Activated CD4-positive, alpha-beta T cell treated with anti-CD3 and anti-CD28 coated beads, Interleukin-2, amount 50 U/mL, for 48 hours (primary cell): ENCODE measurements at regions not wholly inside any gene's neighbourhood (a gene's known extent, or its start where the extent isn't known, plus 50 kb on each side); places are given as distances from the start of the nearest gene placed in this dataset.

Experiments used
- DNase-seq, 2 experiments: peaks; one replicate each; pipeline ENCODE4 v3.0.0-alpha.2; 2020

- no peak for DNase-seq
Observed at GRCh38 chr16:73798471-73798870, 498.1 kb upstream of the PSMD7 start.

- DNase-seq = no peak
Observed at GRCh38 chr16:73797115-73797514, 499.5 kb upstream of the PSMD7 start.

- DNase-seq = no peak
Observed at GRCh38 chr16:73796241-73796640, 500.4 kb upstream of the PSMD7 start.

DNA sequence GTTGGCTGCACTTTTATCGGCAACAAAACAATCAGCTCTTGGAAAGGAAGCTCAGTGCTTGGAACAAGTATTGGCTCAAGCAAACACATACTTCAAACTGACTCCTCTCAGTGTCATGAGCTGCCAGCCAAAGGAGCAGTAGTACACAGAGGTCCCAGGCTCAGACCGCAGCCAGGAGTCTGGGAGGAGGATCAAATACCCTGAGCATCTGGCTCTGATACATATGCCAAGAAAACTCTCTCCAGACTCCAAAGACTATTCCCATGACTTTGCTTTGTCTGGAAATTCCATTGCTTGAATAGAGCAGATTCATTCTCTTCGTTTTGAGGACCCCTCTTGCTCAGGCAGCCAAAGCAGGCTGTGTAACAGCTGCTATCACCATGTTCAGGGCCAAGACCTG, 501.6 kb upstream of the PSMD7 start:
- no peak for DNase-seq

DNA sequence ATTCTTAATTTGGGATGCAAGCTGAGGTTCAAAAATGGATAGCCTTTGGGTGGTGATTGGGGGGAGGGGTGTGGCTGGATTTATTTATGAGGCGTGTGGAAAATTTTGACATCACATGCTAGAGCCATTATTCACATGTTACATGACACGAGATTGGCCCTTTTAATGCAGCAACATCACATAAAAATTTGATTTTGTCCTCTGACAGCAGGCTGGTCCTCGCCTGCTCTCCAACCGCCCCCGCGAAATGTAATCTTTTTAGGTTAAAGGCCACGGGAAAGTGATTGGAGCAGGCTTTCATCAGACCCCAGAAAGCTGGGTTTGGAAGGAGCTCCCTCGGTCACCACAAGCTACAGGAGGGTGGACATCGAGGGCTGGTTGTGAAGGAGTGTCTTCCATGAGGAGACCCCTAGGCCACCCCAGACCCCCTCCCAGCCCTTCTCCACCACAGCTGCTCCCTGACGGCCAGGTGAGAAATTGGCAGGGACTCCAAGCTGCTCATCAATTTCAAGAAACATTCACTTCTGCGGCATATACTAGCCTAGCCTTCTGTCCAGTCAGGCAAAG, 502.7 kb upstream of the PSMD7 start:
- DNase-seq = no peak

- no peak for DNase-seq
Observed at GRCh38 chr16:73793260-73793659, 503.4 kb upstream of the PSMD7 start.

DNA sequence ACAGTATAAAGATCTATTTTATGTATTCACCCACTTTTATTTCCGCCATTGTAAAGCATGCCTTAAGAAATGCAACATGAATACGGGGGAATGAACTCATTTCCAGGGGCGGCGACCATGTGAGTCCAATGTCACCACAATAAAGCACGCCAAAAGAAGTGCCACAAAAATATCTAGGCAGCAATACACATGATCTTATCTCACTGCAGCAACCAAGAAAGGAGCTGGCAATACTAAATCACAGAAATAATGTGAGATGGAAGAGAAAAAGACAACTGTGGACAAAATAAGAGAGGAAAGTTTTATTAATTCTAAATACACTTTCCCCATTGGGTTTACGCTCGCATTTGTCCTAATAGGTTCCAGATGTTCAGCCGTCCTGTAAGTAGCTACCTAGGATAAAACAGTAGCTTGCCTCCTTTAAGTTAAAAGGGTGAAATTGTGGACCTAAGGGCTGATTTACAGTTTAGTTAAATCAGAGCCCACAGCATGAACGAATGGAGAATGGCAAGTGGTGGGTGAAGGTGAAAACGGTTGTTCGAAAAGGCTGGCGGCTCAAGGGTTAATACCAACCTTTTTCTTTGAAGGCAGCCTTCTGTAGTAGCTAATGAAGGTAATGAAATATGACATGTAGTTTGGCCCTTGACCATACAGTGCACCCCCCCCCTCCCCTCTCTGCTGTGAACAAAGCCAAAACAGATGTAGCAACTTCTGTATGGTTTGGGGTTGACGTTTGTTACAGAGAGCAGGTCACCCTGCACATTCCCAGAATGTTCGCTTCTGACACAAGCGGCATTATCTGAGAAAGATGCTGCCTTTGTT, 504.2 kb upstream of the PSMD7 start:
- DNase-seq = no peak

DNA sequence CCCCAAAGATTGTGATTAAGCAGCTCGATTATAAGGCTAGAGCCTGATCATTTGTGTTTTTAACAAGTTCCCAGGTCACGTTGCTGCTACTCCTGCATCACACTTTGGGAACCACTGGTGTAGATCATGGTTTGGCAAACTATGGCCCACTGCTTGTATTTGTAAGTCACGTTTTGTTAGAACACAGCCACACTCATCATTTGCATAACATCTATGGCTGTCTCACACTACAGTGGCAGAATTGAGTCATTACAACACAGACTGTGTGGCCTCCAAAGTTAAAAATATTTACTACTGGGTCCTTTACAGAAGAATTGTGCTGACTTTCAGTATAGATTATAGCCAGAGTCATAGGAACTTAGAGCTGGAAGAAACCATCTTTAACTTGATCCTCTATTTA, 515.3 kb upstream of the PSMD7 start:
- DNase-seq = no peak

- DNase-seq = no peak
Observed at GRCh38 chr16:73778887-73779286, 517.7 kb upstream of the PSMD7 start.

- DNase-seq = no peak
Observed at GRCh38 chr16:73775841-73776388, 520.7 kb upstream of the PSMD7 start.

DNA sequence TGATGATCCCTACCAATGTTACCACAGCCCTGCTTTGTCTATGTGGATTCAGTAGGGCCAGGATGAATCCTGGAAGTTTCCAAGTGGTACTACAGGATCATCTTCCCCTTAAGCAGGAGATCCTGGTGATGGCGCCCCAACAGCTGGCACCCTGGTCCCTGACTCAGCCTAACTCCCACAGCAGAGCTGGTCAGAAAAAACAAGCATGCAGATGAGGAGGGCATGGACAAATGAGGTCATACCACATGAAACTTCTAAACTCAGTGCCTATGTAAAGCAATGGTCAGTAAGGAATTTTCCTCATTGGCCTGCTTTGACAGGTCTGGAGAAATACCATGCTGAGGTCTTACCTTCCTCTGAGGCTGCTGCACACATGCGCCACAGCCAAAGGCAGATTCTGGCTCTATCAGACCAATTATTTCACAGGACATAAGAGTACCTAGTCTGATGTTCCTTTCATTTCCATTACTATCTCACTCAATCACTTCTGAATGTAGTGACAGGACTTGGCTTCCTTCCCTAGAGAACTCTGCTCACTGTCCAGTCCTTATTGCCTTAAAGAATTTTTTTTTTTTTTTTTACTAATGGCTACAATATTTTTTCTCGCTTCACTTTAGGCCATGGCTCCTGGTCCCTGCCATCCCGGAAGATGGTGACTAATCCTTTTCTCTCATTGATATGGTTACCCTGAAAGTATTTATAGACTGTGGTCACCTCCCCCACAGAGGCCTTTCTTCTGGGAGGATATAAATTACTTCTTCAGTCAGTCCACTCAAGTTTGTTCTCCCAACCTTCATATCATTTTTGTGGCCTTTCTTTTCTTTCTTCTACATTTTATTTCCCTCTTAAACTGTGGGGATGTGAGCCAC, 525.2 kb upstream of the PSMD7 start:
- no peak for DNase-seq

- no peak for DNase-seq
Observed at GRCh38 chr16:73768786-73769203, 527.8 kb upstream of the PSMD7 start.

DNA sequence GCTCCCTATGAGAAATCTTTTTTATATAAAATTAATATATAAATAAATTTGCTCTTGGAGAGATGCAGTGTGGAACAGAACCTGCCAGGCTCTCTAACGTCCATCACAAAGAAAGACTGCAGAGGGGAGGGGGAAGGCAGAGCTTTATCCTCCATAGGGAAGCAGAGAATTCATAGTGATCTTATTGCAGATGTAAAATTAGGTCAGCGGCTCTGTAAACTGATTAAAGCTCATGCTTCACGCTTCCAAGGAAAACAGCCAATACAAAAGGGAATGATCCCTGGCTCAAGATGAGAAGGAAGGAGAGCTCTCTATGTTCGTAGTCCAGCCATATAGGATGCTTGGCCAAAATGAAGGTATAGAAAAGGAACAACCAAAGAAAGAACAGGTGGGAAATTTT, 532.3 kb upstream of the PSMD7 start:
- no peak for DNase-seq

GRCh38 chr16:73756289-73757178, 540.1 kb upstream of the PSMD7 start:
- no peak for DNase-seq

DNA sequence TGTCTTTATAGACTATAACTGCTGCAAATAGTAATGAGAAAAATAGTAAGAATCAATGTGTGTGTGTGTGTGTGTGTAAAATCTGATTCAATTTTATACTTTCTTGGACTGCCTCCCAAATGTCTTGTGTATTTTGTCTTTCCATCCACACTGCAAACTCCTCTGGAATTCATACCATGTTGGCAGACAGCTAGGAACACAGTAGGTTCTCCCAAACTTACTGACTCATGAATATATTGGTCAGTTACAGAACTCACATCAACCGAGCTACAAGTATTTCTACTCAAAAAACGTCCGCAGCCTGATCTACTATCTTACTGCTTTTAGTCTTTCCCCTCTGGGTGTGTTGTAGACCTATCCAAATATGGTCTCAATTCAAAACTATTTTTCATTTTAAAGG, 542.7 kb upstream of the PSMD7 start:
- no peak for DNase-seq

DNA sequence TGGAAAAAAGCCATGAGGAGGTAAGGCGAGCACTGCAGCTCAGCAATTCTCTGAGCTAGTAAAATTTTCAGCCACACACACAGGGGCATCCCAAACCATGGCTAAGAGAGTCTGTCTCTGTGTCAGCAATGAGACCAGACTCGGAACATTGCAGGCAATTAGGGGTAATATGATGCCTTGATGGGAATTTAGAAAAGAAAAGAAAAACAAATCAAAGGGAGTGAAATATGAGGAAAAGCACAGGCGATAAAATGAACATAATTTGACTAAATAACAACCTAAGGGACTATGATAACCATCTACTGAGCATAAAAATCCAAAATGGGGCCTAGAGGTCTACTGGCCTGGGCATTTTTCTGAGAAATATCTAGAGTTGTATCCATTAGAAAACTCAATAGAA, 546.0 kb upstream of the PSMD7 start:
- DNase-seq = no peak

- no peak for DNase-seq
Observed at GRCh38 chr16:73747328-73747727, 549.3 kb upstream of the PSMD7 start.

DNA sequence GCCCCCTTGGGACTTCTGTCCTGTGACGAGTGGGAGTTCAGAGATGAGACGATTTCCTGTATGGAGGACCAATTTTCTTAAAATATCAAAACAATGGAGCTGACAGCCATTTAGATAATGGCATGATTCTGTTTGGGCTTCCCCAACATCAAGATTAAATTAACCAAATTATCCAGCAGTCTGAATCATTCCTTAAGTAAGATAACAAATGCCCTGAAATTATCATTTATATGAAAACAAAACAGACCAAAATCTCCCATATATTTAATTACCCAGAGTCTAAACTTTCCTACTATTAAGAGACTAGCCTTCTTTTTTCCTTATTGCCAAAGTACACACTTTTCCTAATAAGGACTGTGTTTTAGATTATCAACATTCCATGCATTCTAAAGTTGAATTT, 550.1 kb upstream of the PSMD7 start:
- no peak for DNase-seq

- DNase-seq = peak in 1 of 2 experiments; percentile 3
Observed at GRCh38 chr16:73743665-73744496, 552.7 kb upstream of the PSMD7 start.

GRCh38 chr16:73739049-73739769, 557.4 kb upstream of the PSMD7 start:
- no peak for DNase-seq

DNA sequence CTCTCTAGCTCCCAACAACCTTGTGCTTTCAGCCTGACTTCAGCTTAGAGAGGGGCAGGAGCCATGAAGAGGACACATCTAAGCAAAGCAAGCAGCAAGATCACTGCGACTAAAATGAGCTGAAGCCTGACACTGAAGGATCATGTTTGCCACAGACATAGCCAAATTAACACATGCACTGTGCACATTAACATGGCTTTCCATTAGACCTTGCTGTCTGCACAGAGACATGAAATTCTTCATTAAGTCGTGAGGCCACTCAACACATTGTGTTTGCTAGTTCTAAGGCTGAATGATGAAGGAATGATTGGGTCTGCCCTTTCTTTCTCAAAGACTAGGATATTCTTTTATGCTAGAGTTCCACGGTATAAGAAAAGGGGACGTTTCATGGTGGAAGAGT, 558.3 kb upstream of the PSMD7 start:
- no peak for DNase-seq
